ENCODE measurements at regions not wholly inside any gene's neighbourhood (a gene's known extent, or its start where the extent isn't known, plus 50 kb on each side); places are given as distances from the start of the nearest gene placed in this dataset.

GRCh38 chr13:19289180-19289579, 107.6 kb upstream of the TUBA3C start:
- TF ChIP-seq, protein P1, sequence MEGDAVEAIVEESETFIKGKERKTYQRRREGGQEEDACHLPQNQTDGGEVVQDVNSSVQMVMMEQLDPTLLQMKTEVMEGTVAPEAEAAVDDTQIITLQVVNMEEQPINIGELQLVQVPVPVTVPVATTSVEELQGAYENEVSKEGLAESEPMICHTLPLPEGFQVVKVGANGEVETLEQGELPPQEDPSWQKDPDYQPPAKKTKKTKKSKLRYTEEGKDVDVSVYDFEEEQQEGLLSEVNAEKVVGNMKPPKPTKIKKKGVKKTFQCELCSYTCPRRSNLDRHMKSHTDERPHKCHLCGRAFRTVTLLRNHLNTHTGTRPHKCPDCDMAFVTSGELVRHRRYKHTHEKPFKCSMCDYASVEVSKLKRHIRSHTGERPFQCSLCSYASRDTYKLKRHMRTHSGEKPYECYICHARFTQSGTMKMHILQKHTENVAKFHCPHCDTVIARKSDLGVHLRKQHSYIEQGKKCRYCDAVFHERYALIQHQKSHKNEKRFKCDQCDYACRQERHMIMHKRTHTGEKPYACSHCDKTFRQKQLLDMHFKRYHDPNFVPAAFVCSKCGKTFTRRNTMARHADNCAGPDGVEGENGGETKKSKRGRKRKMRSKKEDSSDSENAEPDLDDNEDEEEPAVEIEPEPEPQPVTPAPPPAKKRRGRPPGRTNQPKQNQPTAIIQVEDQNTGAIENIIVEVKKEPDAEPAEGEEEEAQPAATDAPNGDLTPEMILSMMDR (IDR thresholded peaks at IDR 0.05): no peak
- TF ChIP-seq POLR2A (IDR thresholded peaks at IDR 0.05): no peak
